ENCODE measurements at regions not wholly inside any gene's neighbourhood (a gene's known extent, or its start where the extent isn't known, plus 50 kb on each side); places are given as distances from the start of the nearest gene placed in this dataset.
A peak's percentile ranks its signal among the peaks of the same experiment; 100 is the strongest.
"Not testable (repeated sequence)": the region's sequence is repeated elsewhere in the genome, so short reads cannot be mapped to it uniquely, and the experiment has no call there.

DNA sequence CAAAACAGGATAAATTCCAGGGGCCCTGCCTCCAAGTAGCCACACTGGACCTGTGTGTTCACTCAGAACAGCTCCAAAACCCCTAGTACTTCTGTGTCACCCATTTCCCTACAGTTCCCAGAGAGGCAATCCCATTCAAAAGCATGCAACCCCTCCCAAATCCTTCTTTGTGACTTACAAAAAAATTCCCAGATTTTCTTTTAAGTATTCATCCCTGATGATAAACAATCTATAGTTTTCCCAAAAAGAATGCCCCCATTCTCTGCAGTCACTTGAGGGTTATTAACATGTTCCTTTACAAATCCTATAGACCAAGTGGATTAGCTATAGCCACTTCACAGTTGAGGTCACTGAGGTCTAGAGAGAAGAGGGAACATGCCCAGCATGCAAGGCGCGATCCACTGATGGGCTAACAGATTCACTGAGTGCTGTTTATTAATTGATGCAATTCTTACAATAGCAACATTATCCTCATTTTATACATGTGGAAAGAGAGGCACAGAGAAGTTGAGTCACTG, 85.4 kb downstream of the MYL12B start:
- H3K4me1 Mint-ChIP-seq, result no peaks in the 10 kb centered on the region
- ATAC-seq (no peak), DNase-seq (no peak)
- no peak overlapping the region for H3K4me3 Mint-ChIP-seq
- H3K27ac Mint-ChIP-seq, result no peak overlapping the region
- H3K36me3 Mint-ChIP-seq (ENCODE audit: low read depth), result no peaks in the 10 kb centered on the region
- no peaks in the 10 kb centered on the region for H3K9me3 ChIP-seq (ENCODE audit: control insufficient read depth, low read length, poor library complexity, severe bottlenecking)
- peaks cover 24% of the 10 kb centered on the region for H3K27me3 Mint-ChIP-seq

DNA sequence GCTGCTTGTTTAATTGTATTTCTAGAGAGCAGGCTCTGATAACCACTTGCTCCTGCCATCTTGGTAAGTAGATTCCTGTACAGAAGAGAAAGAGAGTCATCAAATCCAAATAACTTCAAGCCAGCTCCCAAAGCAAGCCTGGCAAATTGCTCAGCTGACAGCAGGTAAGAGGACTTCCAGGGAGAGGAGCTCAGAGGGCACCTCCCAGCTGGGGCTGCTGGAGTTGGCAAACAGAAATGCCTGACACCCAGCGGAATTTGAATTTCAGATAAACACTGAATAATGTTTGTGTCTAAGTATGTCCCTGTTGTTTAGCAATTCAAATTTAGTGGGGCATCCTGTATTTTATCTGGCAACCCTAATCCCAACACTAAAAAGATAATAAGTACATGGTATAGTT, 86.2 kb downstream of the MYL12B start:
- no peak for ATAC-seq
- H3K27me3 Mint-ChIP-seq, result peaks cover 24% of the 10 kb centered on the region

DNA sequence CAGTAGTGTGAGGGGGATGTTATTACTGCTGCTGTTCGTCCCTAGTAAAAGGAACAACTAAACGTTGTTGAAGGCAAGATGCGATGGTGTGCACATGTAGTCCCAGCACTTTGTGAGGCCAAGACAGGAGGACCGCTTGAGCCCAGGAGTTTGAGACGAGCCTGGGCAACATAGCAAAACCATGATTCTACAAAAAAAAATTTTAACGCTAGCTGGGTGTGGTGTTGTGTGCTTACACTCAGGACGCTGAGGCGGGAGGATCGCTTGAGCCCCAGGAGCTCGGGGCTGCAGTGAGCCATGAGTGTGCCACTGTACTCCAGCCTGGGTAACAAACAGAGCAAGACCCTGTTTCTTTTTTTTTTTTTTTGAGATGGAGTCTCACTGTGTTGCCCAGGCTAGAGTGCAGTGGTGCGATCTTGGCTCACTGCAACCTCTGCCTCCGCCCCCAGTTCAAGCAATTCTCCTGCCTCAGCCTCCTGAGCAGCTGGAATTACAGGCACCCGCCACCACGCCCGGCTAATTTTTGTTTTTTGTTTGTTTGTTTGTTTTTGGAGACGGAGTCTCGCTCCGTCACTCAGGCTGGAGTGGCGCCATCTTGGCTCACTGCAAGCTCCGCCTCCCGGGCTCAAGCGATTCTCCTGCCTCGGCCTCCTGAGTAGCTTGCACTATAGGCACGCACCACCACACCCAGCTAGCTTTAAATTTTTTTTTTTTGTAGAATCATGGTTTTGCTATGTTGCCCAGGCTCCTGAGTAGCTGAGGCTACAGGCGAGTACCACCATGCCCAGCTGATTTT, 87.3 kb downstream of the MYL12B start:
- not testable (repeated sequence) for H3K4me1 Mint-ChIP-seq; DNase-seq; H3K4me3 Mint-ChIP-seq; ATAC-seq; H3K27ac Mint-ChIP-seq; H3K9me3 ChIP-seq (ENCODE audit: control insufficient read depth, low read length, poor library complexity, severe bottlenecking); H3K36me3 Mint-ChIP-seq (ENCODE audit: low read depth)
- H3K27me3 Mint-ChIP-seq, result peaks cover 27% of the 10 kb centered on the region

More for the DNA sequence above, 86.2 kb downstream of the MYL12B start:
- no peaks in the 10 kb centered on the region for H3K4me1 Mint-ChIP-seq
- H3K9me3 ChIP-seq (ENCODE audit: control insufficient read depth, low read length, poor library complexity, severe bottlenecking), result no peaks in the 10 kb centered on the region
- H3K4me3 Mint-ChIP-seq, result no peak overlapping the region
- no peaks in the 10 kb centered on the region for H3K36me3 Mint-ChIP-seq (ENCODE audit: low read depth)
- no peak overlapping the region for H3K27ac Mint-ChIP-seq
- DNase-seq, result no peak

DNA sequence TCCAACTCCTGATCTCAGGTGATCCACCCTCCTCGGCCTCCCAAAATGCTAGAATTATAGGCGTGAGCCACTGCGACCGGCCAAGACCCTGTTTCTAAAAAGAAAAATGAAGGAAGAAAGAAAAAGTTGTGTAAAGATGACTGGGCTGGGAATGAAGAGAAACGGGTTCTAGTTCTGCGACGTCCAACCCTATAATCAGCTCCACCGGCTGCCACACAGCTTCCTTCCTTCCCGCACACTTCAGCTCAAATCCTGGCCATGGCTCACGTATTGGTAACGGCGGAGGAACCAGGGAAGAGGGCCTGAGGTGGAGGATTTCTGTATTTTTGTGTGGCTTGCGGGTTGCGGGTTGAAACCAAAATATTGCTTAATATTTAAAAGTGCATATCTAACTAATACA, 88.1 kb downstream of the MYL12B start:
- H3K9me3 ChIP-seq (ENCODE audit: control insufficient read depth, low read length, poor library complexity, severe bottlenecking), result no peaks in the 10 kb centered on the region
- Mint-ChIP-seq H3K36me3 (ENCODE audit: low read depth) (no peaks in the 10 kb centered on the region), H3K4me1 (no peaks in the 10 kb centered on the region), H3K27ac (no peak overlapping the region), H3K27me3 (peaks cover 29% of the 10 kb centered on the region), H3K4me3 (no peak overlapping the region)
- no peak for DNase-seq
- ATAC-seq, result no peak

DNA sequence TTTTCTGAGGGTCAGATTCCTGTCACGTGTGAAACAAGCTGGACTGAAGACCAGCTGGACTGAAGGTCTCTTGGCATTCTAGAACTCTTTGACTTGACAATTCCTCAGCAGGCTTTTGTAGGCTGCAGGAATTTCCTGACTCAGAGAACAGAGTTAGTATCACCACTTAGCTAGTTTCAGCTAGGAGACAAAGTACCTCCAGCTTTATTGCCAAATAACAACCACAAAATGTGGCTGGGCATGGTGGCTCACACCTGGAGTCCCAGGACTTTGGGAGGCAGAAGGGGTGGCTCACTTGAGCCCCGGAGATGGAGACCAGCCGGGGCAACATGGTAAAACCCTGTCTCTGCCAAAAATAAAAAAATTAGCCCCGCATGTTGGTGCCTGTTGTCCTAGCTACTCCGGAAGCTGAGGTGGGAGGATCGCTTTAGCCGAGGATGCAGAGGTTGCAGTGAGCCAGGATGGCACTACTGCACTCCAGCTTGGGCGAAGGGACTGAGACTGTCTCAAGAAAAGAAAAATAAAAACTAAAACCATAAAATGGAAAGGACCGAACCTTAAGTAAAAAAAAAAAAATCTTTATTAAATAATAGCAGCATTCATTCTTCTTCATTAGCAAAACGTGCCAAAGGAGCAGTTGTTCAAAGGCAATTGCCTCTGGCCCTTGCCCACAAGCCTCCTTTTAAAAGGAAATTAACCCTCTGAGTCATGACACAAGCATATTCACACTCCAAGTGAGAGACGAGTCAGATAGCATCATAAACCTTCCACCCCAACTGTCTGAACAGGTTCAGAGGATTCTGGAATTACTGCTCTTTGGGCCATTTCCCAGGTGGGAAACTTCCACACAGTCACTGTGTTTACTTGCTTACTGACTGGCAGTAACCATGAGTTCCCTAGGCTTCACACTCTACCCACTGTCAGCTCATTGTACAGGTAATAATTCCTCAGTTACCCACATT, 88.9 kb downstream of the MYL12B start:
- peaks cover 29% of the 10 kb centered on the region for H3K27me3 Mint-ChIP-seq
- no peaks in the 10 kb centered on the region for H3K36me3 Mint-ChIP-seq (ENCODE audit: low read depth)
- ATAC-seq (no peak), DNase-seq (no peak)
- no peak overlapping the region for H3K4me3 Mint-ChIP-seq
- peaks cover 2% of the 10 kb centered on the region for H3K4me1 Mint-ChIP-seq
- no peaks in the 10 kb centered on the region for H3K9me3 ChIP-seq (ENCODE audit: control insufficient read depth, low read length, poor library complexity, severe bottlenecking)
- H3K27ac Mint-ChIP-seq, result no peak overlapping the region

DNA sequence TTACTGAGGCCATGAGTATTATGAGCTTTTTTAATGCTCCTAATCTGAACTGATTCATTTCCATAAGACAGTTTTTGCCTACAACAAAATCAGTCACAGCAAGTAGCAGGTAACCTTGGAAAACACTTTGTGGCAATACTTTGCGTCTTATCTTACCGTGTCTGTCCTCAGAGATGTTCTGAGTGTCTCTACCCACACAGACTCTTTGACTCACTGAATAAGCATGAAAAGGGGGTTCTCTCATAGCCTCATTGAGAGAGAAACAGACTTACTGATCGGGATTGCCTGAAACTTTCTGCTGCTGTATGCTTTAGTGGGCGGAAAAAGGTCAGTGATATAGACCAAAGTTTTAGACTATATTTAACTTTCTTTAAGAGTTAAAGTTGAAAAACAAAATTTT, 92.6 kb downstream of the MYL12B start:
- Mint-ChIP-seq H3K4me1 (peaks cover 3% of the 10 kb centered on the region), H3K27ac (no peak overlapping the region), H3K27me3 (peaks cover 5% of the 10 kb centered on the region), H3K4me3 (no peak overlapping the region), H3K36me3 (ENCODE audit: low read depth) (no peaks in the 10 kb centered on the region)
- no peaks in the 10 kb centered on the region for H3K9me3 ChIP-seq (ENCODE audit: control insufficient read depth, low read length, poor library complexity, severe bottlenecking)
- ATAC-seq (no peak), DNase-seq (no peak)

DNA sequence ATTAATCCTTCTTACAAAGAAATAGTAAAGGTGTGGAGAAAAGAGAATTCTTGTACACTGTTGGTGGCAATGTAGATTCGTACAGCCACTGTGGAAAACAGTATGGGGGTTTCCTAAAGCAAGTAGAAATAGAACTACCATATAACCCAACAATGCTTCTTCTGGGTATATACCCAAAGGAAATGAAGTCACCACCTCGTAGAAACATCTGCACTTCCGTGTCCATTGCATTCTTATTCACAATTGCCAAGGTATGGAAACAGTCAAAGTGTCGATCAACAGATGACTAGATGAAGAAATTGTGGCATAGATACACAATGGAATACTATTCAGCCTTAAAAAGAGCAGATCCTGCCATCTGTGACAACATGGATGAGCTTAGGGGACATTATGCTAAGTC, 93.4 kb upstream of the TGIF1 start:
- H3K4me1 Mint-ChIP-seq, result peaks cover 3% of the 10 kb centered on the region
- no peak overlapping the region for H3K27ac Mint-ChIP-seq
- H3K36me3 Mint-ChIP-seq (ENCODE audit: low read depth), result no peaks in the 10 kb centered on the region

DNA sequence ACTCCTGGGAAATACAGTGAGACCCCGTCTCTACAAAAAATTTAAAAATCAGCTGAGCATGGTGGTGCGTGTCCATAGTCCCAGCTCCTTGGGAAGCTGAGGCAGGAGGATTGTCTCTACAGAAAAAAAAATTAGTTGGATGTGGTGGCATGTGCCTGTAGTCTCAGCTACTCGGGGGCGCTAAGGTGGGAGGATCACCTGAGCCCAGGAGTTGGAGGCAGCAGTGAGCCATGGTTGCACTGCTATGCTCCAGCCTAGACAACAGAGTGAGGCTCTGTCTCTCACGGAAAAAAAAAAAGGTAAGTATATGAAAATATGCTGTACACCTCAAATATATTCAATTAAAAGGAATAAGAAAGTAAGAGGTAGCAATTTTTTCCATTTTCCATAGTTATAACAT, 92.5 kb upstream of the TGIF1 start:
- Mint-ChIP-seq H3K27ac (no peak overlapping the region), H3K27me3 (peaks cover 5% of the 10 kb centered on the region), H3K4me1 (peaks cover 3% of the 10 kb centered on the region), H3K4me3 (no peak overlapping the region), H3K36me3 (ENCODE audit: low read depth) (no peaks in the 10 kb centered on the region)
- H3K9me3 ChIP-seq (ENCODE audit: control insufficient read depth, low read length, poor library complexity, severe bottlenecking), result no peaks in the 10 kb centered on the region
- no peak for ATAC-seq
- no peak for DNase-seq

More for the DNA sequence above, 93.4 kb upstream of the TGIF1 start:
- H3K9me3 ChIP-seq (ENCODE audit: control insufficient read depth, low read length, poor library complexity, severe bottlenecking), result no peaks in the 10 kb centered on the region
- Mint-ChIP-seq H3K27me3 (peaks cover 5% of the 10 kb centered on the region), H3K4me3 (no peak overlapping the region)
- ATAC-seq (peak; percentile 61), DNase-seq (no peak)

DNA sequence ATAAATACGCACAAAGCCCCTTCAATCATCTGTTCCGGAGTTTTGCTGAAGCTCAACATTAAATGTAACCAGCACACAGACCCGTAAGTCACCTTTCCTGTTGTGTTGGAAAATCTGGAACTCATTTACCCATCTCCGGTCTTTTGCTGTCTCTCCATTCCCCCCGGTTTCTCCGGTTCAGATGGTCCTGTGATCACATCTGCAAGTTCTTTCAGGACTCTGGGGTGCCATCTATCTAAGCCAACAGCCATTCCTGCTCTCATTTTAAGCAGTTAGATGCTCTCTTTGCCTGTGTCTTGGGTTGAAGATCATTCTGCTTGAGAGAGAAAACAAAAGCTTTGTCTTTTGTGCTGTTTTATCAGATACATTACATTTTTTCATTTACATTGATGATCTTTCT, 91.7 kb upstream of the TGIF1 start:
- H3K9me3 ChIP-seq (ENCODE audit: control insufficient read depth, low read length, poor library complexity, severe bottlenecking), result no peaks in the 10 kb centered on the region
- DNase-seq (no peak), ATAC-seq (no peak)
- peak overlapping the region; percentile 16 for H3K27ac Mint-ChIP-seq
- H3K36me3 Mint-ChIP-seq (ENCODE audit: low read depth), result no peaks in the 10 kb centered on the region
- H3K4me3 Mint-ChIP-seq, result no peak overlapping the region
- peaks cover 5% of the 10 kb centered on the region for H3K27me3 Mint-ChIP-seq
- H3K4me1 Mint-ChIP-seq, result peaks cover 3% of the 10 kb centered on the region

DNA sequence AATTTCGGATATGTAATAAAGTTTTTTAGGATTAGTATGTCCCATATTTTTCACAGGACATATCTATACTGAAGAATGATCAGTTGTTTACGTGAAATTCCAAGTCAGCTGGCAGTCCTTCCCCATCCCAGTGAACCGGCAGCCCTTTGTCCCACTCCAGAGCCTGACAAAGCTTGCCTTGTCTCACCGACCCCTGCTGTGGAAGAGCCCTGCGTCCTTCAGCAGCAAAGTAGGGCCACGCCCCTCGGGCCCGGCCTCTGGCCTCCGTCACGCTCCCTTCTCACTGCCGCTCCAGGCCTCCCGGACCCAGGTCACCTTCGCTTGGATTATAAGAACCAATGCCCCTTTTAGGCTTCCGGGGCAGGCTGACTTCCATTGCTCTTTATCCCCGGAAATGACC, 89.8 kb upstream of the TGIF1 start:
- H3K27ac Mint-ChIP-seq, result no peak overlapping the region
- DNase-seq, result no peak
- ATAC-seq, result no peak
- H3K4me1 Mint-ChIP-seq, result peaks cover 3% of the 10 kb centered on the region
- peaks cover 5% of the 10 kb centered on the region for H3K27me3 Mint-ChIP-seq
- no peaks in the 10 kb centered on the region for H3K36me3 Mint-ChIP-seq (ENCODE audit: low read depth)
- H3K9me3 ChIP-seq (ENCODE audit: control insufficient read depth, low read length, poor library complexity, severe bottlenecking), result no peaks in the 10 kb centered on the region
- no peak overlapping the region for H3K4me3 Mint-ChIP-seq

DNA sequence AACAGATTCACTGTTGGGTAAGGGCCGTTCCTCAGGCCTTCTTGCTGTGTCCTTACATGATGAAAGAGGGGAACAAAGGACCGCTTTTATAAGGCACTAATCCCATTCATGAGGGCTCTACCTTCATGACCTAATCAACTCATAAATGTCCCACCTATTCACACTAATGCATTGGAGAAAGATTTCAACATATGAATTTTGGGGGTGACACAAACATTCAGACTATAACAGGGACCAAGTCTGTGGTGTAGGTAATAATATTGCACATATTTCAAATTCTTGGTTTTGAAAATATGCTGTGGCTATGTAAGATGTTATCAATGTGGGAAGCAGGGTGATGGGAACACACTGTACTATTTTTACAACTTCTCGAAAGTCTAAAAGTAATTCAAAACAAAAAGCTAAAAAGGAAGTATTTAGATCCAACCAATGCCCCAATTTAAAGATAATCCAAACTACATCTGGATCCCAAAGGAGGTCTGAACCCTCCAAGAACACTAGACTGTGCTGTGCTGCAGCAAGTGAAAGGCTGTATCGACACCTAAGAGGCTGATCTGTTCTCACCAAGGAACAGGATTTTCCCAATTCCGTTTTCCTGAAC, 82.4 kb upstream of the TGIF1 start:
- no peaks in the 10 kb centered on the region for H3K9me3 ChIP-seq (ENCODE audit: control insufficient read depth, low read length, poor library complexity, severe bottlenecking)
- Mint-ChIP-seq H3K4me1 (no peaks in the 10 kb centered on the region), H3K4me3 (no peak overlapping the region), H3K27me3 (peaks cover 11% of the 10 kb centered on the region), H3K27ac (no peak overlapping the region), H3K36me3 (ENCODE audit: low read depth) (peaks cover 2% of the 10 kb centered on the region)
- no peak for ATAC-seq
- no peak for DNase-seq

DNA sequence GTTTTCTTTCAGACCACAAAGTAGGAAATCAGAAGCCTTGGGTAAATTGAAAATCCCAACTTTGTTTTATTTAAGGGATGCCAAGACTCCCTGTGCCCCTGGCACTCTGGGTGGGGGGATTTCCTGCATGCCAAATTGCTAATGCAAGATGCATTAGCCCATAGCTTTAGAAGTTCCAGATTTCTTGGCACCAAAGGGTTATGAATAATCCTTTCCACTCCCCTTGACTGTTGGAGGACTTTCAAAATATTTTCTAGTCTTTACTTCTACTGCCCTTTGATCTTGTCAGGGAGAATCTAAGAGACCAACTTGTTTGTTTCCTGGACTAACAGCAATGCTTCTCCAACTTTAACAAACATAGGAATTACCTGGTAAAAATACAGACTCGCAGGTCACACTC, 81.8 kb upstream of the TGIF1 start:
- DNase-seq, result no peak
- H3K27ac Mint-ChIP-seq, result no peak overlapping the region
- no peaks in the 10 kb centered on the region for H3K9me3 ChIP-seq (ENCODE audit: control insufficient read depth, low read length, poor library complexity, severe bottlenecking)
- H3K36me3 Mint-ChIP-seq (ENCODE audit: low read depth), result peaks cover 2% of the 10 kb centered on the region
- no peak overlapping the region for H3K4me3 Mint-ChIP-seq
- H3K27me3 Mint-ChIP-seq, result peaks cover 14% of the 10 kb centered on the region
- no peak for ATAC-seq
- no peaks in the 10 kb centered on the region for H3K4me1 Mint-ChIP-seq

DNA sequence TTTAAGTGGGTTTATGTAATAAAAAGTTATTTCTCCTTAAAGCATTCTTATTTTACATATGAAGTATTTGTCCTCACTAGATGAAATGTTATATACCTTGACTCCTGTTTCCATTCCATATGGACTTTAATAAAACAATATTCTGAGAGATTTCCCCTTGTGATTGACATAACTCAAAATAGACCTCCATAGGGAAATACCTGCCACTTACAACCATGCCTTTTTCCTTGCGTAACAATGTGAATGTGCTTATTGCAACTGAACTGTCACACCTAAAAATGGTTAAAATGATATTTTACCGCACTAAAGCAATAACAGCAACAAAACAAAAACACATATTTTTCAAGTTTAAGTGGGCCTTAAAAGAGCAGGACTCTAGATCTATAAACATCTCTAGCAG, 70.3 kb upstream of the TGIF1 start:
- H3K27ac Mint-ChIP-seq, result no peak overlapping the region
- H3K9me3 ChIP-seq (ENCODE audit: control insufficient read depth, low read length, poor library complexity, severe bottlenecking), result no peaks in the 10 kb centered on the region
- ATAC-seq (no peak), DNase-seq (no peak)
- no peak overlapping the region for H3K4me3 Mint-ChIP-seq
- H3K4me1 Mint-ChIP-seq, result peaks cover 4% of the 10 kb centered on the region
- H3K27me3 Mint-ChIP-seq, result peaks cover 13% of the 10 kb centered on the region
- peaks cover 2% of the 10 kb centered on the region for H3K36me3 Mint-ChIP-seq (ENCODE audit: low read depth)

All from T-helper 17 cell (primary cell).